Nephron (organoid): ENCODE measurements at regions not wholly inside any gene's neighbourhood (a gene's known extent, or its start where the extent isn't known, plus 50 kb on each side); places are given as distances from the start of the nearest gene placed in this dataset.

Experiments
- H3K27ac Mint-ChIP-seq, 3 experiments: 2 replicates each; pipeline ENCODE4 v1.8.0; 2020; ENCODE audit warnings: mixed read lengths in 3 of 3, mild to moderate bottlenecking in 2 of 3, moderate library complexity in 1 of 3
- H3K27me3 Mint-ChIP-seq: 2 replicates; pipeline ENCODE4 v1.8.0; 2021; ENCODE audit warnings: low read depth, mild to moderate bottlenecking, moderate library complexity, mixed read lengths
- H3K36me3 Mint-ChIP-seq: 2 replicates; pipeline ENCODE4 v1.8.0; 2020; ENCODE audit warnings: low read depth, mixed read lengths
- H3K4me1 Mint-ChIP-seq: 2 replicates; pipeline ENCODE4 v1.8.0; 2020; ENCODE audit warnings: mixed read lengths
- H3K4me3 Mint-ChIP-seq, 3 experiments: 2 replicates each; pipeline ENCODE4 v1.8.0; 2020; ENCODE audit warnings: mild to moderate bottlenecking in 3 of 3, mixed read lengths in 3 of 3, moderate library complexity in 2 of 3
- H3K9me3 Mint-ChIP-seq: 2 replicates; pipeline ENCODE4 v1.8.0; 2020; ENCODE audit warnings: mixed read lengths
- CTCF ChIP-seq, 3 experiments: fragments of 200-600 bp; sonication (generic); IDR thresholded peaks; one replicate each; pipeline ENCODE4 v1.5.0; 2021; ENCODE audit warnings: antibody characterized with exemption in 3 of 3; ENCODE audit not compliant: unreplicated experiment in 3 of 3

- Mint-ChIP-seq H3K9me3 (no peaks in the 10 kb centered on the region), H3K36me3 (no peaks in the 10 kb centered on the region), H3K27ac (no peak overlapping the region), H3K4me1 (no peaks in the 10 kb centered on the region), H3K27me3 (no peaks in the 10 kb centered on the region), H3K4me3 (no peak overlapping the region)
- TF ChIP-seq CTCF (IDR thresholded peaks at IDR 0.05; ENCODE audit: unreplicated experiment in 3 of 3), result no peak
Measured at GRCh38 chr12:70052931-70053497, 190.2 kb upstream of the CNOT2 start.

GRCh38 chr12:70059373-70059772 lies 183.9 kb upstream of the CNOT2 start:
- H3K36me3 Mint-ChIP-seq, result peaks cover 4% of the 10 kb centered on the region
- H3K27ac Mint-ChIP-seq, result no peak overlapping the region
- no peak overlapping the region for H3K4me3 Mint-ChIP-seq
- no peaks in the 10 kb centered on the region for H3K27me3 Mint-ChIP-seq
- peaks cover 21% of the 10 kb centered on the region for H3K9me3 Mint-ChIP-seq
- no peaks in the 10 kb centered on the region for H3K4me1 Mint-ChIP-seq
- no peak for TF ChIP-seq CTCF (IDR thresholded peaks at IDR 0.05; ENCODE audit: unreplicated experiment in 3 of 3)

GRCh38 chr12:70060634-70061033 lies 182.6 kb upstream of the CNOT2 start:
- Mint-ChIP-seq H3K27ac (no peak overlapping the region), H3K4me3 (no peak overlapping the region), H3K4me1 (peaks cover 5% of the 10 kb centered on the region), H3K36me3 (peaks cover 4% of the 10 kb centered on the region), H3K9me3 (peaks cover 21% of the 10 kb centered on the region), H3K27me3 (no peaks in the 10 kb centered on the region)
- no peak for TF ChIP-seq CTCF (IDR thresholded peaks at IDR 0.05; ENCODE audit: unreplicated experiment in 3 of 3)

- peak overlapping the region in 2 of 3 experiments; percentile 21 to 58 for H3K27ac Mint-ChIP-seq
- no peak for TF ChIP-seq CTCF (IDR thresholded peaks at IDR 0.05; ENCODE audit: unreplicated experiment in 3 of 3)
- H3K36me3 Mint-ChIP-seq, result no peaks in the 10 kb centered on the region
- H3K4me1 Mint-ChIP-seq, result peaks cover 33% of the 10 kb centered on the region
- no peaks in the 10 kb centered on the region for H3K9me3 Mint-ChIP-seq
- H3K4me3 Mint-ChIP-seq, result no peak overlapping the region
- no peaks in the 10 kb centered on the region for H3K27me3 Mint-ChIP-seq
Measured at GRCh38 chr12:70068743-70069142, 174.5 kb upstream of the CNOT2 start.

GRCh38 chr12:70069221-70070105 lies 173.8 kb upstream of the CNOT2 start:
- no peak overlapping the region for H3K4me3 Mint-ChIP-seq
- H3K27me3 Mint-ChIP-seq, result no peaks in the 10 kb centered on the region
- peak overlapping the region; percentile 6 to 82 (median 58) for H3K27ac Mint-ChIP-seq
- no peaks in the 10 kb centered on the region for H3K9me3 Mint-ChIP-seq
- H3K4me1 Mint-ChIP-seq, result peaks cover 33% of the 10 kb centered on the region
- TF ChIP-seq CTCF (IDR thresholded peaks at IDR 0.05; ENCODE audit: unreplicated experiment in 3 of 3), result no peak
- H3K36me3 Mint-ChIP-seq, result no peaks in the 10 kb centered on the region
